Upper lobe of left lung (tissue), 6 donors: ENCODE measurements at regions not wholly inside any gene's neighbourhood (a gene's known extent, or its start where the extent isn't known, plus 50 kb on each side); places are given as distances from the start of the nearest gene placed in this dataset.
A peak's percentile ranks its signal among the peaks of the same experiment; 100 is the strongest.

Source experiments
- ATAC-seq, 2 donors: fragments of 200-7000 bp; cut with Tn5 transposase; one replicate each; pipeline ENCODE4 v1.9.1; 2022; ENCODE audit warnings: mild to moderate bottlenecking in 2 of 2, moderate library complexity in 2 of 2; ENCODE audit not compliant: low FRiP score in 2 of 2
- DNase-seq, 2 donors: peaks; one replicate each; pipeline ENCODE4 v3.0.0-alpha.2; 2019 to 2020
- H3K27ac ChIP-seq, 4 donors: fragments of 200-600 bp; sonication (generic); one replicate each; pipeline ENCODE4 v1.5.1; 2016 to 2019
- H3K27me3 ChIP-seq, 4 donors: fragments of 200-600 bp; sonication (generic); one replicate each; pipeline ENCODE4 v1.5.1; 2017 to 2019
- H3K36me3 ChIP-seq, 4 donors: fragments of 200-600 bp; sonication (generic); one replicate each; pipeline ENCODE4 v1.5.1; 2016 to 2019
- H3K4me1 ChIP-seq, 4 donors: fragments of 200-600 bp; sonication (generic); one replicate each; pipeline ENCODE4 v1.5.1; 2018 to 2019
- H3K4me3 ChIP-seq, 4 donors: fragments of 200-600 bp; sonication (generic); one replicate each; pipeline ENCODE4 v1.5.1; 2017 to 2019; ENCODE audit warnings: mild to moderate bottlenecking in 2 of 4, moderate library complexity in 1 of 4
- H3K9me3 ChIP-seq, 4 donors: fragments of 200-600 bp; sonication (generic); one replicate each; pipeline ENCODE4 v1.5.1; 2018 to 2019
- EP300 ChIP-seq, 4 donors: sonication (generic); formaldehyde crosslinking; IDR thresholded peaks; one replicate each; pipeline ENCODE4 v1.5.1; 2017; ENCODE audit warnings: antibody characterized with exemption in 4 of 4, control low read depth in 2 of 4
- POLR2A ChIP-seq, 4 donors: fragments of 450-650 bp; IDR thresholded peaks; one replicate each; pipeline ENCODE4 v1.5.1; 2016 to 2017; ENCODE audit warnings: antibody characterized with exemption in 4 of 4, mild to moderate bottlenecking in 2 of 4
- POLR2AphosphoS5 ChIP-seq, 2 donors: sonication (generic); formaldehyde crosslinking; IDR thresholded peaks; one replicate each; pipeline ENCODE4 v1.5.1; 2017; ENCODE audit warnings: antibody characterized with exemption in 2 of 2
- WGBS, 2 donors: methylation state at CpG; one replicate each; pipeline ENCODE4 v1.1.5; 2017 to 2018; 5-methylcytosine and 5-hydroxymethylcytosine counted together
- TF ChIP-seq, protein P1 (sequence below), 6 experiments: fragments of 450-650 bp in 4 of 6; fragments of 200-600 bp in 2 of 6; sonication (generic) in 2 of 6; IDR thresholded peaks; one replicate each; pipeline ENCODE4 v1.5.1; 2016 to 2019; ENCODE audit warnings: antibody characterized with exemption in 6 of 6
- donor health status: DM: no; HTN: no; CAD: no; lungs with moderate emphysema.
- donor health status: DM: no; HTN: yes; CAD: no; lungs with severe emphysema.

DNA sequence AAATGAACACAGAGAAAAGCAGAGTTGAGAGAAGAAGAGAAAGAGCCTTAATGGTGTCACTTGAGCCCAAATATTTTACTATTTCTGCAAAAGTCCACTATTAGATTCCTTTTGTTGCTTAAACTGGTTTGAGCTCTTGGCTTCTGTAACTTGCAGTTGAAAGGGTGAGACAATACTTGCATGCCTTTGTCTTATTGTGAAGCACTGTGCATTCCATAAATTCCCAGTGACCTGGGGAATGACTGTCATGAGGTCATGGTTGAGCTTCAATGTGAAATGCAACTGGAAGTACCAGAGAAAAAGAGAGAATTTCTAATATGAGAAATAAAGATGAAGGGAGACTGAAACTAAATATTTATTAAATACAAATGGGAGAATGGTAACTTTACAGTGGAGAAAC, 310.9 kb downstream of the TDRD3 start:
- H3K27me3 ChIP-seq: no peaks in the 10 kb centered on the region
- TF ChIP-seq EP300 (IDR thresholded peaks at IDR 0.05): no peak
- TF ChIP-seq POLR2AphosphoS5 (IDR thresholded peaks at IDR 0.05): no peak
- TF ChIP-seq, protein P1, sequence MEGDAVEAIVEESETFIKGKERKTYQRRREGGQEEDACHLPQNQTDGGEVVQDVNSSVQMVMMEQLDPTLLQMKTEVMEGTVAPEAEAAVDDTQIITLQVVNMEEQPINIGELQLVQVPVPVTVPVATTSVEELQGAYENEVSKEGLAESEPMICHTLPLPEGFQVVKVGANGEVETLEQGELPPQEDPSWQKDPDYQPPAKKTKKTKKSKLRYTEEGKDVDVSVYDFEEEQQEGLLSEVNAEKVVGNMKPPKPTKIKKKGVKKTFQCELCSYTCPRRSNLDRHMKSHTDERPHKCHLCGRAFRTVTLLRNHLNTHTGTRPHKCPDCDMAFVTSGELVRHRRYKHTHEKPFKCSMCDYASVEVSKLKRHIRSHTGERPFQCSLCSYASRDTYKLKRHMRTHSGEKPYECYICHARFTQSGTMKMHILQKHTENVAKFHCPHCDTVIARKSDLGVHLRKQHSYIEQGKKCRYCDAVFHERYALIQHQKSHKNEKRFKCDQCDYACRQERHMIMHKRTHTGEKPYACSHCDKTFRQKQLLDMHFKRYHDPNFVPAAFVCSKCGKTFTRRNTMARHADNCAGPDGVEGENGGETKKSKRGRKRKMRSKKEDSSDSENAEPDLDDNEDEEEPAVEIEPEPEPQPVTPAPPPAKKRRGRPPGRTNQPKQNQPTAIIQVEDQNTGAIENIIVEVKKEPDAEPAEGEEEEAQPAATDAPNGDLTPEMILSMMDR (IDR thresholded peaks at IDR 0.05): no peak
- TF ChIP-seq POLR2A (IDR thresholded peaks at IDR 0.05): no peak

DNA sequence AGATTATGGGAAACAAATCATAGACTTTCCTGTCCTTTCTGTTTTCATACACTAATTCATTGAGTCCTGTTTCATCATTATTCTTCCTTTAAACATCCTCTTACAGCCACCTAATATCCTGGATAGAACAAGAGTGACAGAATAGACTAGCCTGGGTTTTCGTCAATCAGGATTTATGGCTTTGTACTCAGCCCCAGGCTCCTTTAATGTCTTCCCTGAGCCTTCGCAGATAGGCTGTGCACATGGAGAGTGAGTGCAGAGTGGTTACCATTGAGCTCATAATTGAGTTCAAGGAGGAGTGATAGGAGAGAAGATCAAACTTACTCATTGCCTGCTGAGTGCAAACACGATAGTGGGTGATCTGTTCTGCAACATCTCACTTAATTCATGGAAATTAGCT, 304.9 kb downstream of the TDRD3 start:
- 71 to 85% methylated on average over 3 of the region's 3 CpGs for WGBS, 2 donors
- no peak for DNase-seq

More for the DNA sequence above, 310.9 kb downstream of the TDRD3 start:
- ATAC-seq: no peak
- Histone ChIP-seq H3K4me1 (no peaks in the 10 kb centered on the region), H3K4me3 (no peak overlapping the region), H3K27ac (no peak overlapping the region), H3K36me3 (no peaks in the 10 kb centered on the region), H3K9me3 (no peaks in the 10 kb centered on the region)
- DNase-seq: no peak

DNA sequence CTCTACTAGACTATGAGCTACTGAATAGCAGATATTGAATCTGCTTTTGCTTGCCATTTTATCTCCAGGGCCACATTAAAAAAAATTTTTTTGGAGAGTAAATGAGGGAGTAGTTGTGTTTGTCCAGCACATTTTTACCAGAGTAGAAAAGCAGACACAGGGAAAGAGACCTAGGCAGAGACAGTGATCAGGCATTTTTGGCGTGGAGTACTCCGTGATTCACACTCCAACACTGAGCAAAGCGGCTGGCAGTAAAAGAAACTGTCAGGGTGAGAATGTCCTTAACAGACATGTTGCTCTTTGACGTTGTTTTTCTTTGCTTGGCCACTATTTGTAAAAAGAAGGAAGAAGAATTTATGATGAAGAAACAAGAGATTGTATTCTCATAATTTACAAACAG, 304.0 kb downstream of the TDRD3 start:
- TF ChIP-seq, protein P1 (IDR thresholded peaks at IDR 0.05): no peak
- TF ChIP-seq POLR2AphosphoS5 (IDR thresholded peaks at IDR 0.05): no peak
- TF ChIP-seq POLR2A (IDR thresholded peaks at IDR 0.05): no peak
- TF ChIP-seq EP300 (IDR thresholded peaks at IDR 0.05): no peak
- DNase-seq (no peak), ATAC-seq (peak in 1 of 2 donors; percentile 64)
- H3K36me3 ChIP-seq: no peaks in the 10 kb centered on the region
- no peaks in the 10 kb centered on the region for H3K4me1 ChIP-seq
- H3K9me3 ChIP-seq: no peaks in the 10 kb centered on the region
- H3K27ac ChIP-seq: no peak overlapping the region
- H3K4me3 ChIP-seq: no peak overlapping the region
- WGBS, 2 donors: 82 to 85% methylated on average over 4 of the region's 4 CpGs
- no peaks in the 10 kb centered on the region for H3K27me3 ChIP-seq

More for the DNA sequence above, 304.9 kb downstream of the TDRD3 start:
- Histone ChIP-seq H3K9me3 (no peaks in the 10 kb centered on the region), H3K4me3 (no peak overlapping the region), H3K27ac (no peak overlapping the region), H3K27me3 (no peaks in the 10 kb centered on the region), H3K36me3 (no peaks in the 10 kb centered on the region), H3K4me1 (no peaks in the 10 kb centered on the region)
- no peak for ATAC-seq
- no peak for TF ChIP-seq POLR2AphosphoS5 (IDR thresholded peaks at IDR 0.05)
- TF ChIP-seq, protein P1 (IDR thresholded peaks at IDR 0.05): no peak
- no peak for TF ChIP-seq EP300 (IDR thresholded peaks at IDR 0.05)
- TF ChIP-seq POLR2A (IDR thresholded peaks at IDR 0.05): no peak

DNA sequence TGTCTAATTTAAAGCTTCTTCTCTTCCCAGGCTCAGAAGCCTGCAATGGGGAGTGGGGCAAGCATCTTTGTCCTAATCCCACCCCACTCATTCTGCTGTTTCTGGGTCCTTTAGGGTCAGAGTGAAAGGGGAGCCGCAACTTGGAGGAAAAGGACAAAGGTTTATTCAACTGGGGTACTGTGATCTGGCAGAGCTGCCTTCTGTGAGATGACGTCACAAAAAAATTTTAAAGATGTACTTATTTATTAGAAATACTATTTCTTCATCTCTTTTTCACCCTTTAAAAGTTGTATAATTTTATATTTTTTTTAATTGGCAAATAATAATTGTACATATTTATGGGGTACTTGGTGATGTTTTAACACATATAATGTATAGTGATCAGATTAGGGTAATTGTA, 302.6 kb downstream of the TDRD3 start:
- 84 to 92% methylated on average over 2 of the region's 2 CpGs for WGBS, 2 donors
- TF ChIP-seq POLR2AphosphoS5 (IDR thresholded peaks at IDR 0.05): no peak
- TF ChIP-seq, protein P1 (IDR thresholded peaks at IDR 0.05): no peak
- no peak for TF ChIP-seq EP300 (IDR thresholded peaks at IDR 0.05)
- no peak for TF ChIP-seq POLR2A (IDR thresholded peaks at IDR 0.05)

DNA sequence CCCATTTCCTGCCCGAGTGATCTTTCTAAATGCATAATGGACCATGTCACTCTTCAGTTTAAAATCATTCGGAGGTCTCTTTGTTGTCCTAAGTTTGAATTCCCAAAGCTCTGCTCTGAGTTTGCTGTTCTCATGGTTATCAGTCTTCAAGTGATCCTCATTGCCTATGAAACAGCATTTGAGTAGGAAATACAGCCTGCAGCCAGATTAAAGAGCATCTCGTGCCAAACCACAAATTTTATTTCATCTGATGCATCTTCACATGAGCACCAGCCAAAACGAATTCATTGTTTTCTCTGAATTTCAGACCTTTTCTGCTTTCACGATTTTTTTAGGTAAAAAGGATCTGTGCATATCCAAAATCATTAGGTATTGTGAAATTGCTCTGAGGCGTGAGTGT, 299.6 kb downstream of the TDRD3 start:
- Histone ChIP-seq H3K27ac (no peak overlapping the region), H3K27me3 (no peaks in the 10 kb centered on the region), H3K9me3 (no peaks in the 10 kb centered on the region), H3K4me1 (no peaks in the 10 kb centered on the region), H3K36me3 (no peaks in the 10 kb centered on the region), H3K4me3 (no peak overlapping the region)
- DNase-seq: no peak
- TF ChIP-seq EP300 (IDR thresholded peaks at IDR 0.05) (no peak), POLR2AphosphoS5 (IDR thresholded peaks at IDR 0.05) (no peak), POLR2A (IDR thresholded peaks at IDR 0.05) (no peak)
- TF ChIP-seq, protein P1 (IDR thresholded peaks at IDR 0.05): no peak
- WGBS, 2 donors: 41 to 43% methylated on average over 6 of the region's 6 CpGs
- no peak for ATAC-seq

More for the DNA sequence above, 302.6 kb downstream of the TDRD3 start:
- Histone ChIP-seq H3K27ac (no peak overlapping the region), H3K9me3 (no peaks in the 10 kb centered on the region), H3K4me1 (no peaks in the 10 kb centered on the region), H3K4me3 (no peak overlapping the region), H3K27me3 (no peaks in the 10 kb centered on the region), H3K36me3 (no peaks in the 10 kb centered on the region)
- DNase-seq (no peak), ATAC-seq (no peak)
